SK-N-SH treated with all-trans-retinoic acid at 6 μM for 48 hours (cell line): ENCODE measurements at regions not wholly inside any gene's neighbourhood (a gene's known extent, or its start where the extent isn't known, plus 50 kb on each side); places are given as distances from the start of the nearest gene placed in this dataset.

Source experiments
- ESRRG ChIP-seq: fragments of 250-450 bp; sonication (Bioruptor Pico); IDR thresholded peaks from 2 replicates; pipeline ENCODE4 v1.6.1; 2021; ENCODE audit warnings: mild to moderate bottlenecking
- ISL1 ChIP-seq: fragments of 250-450 bp; sonication (Bioruptor Pico); IDR thresholded peaks from 2 replicates; pipeline ENCODE4 v2.1.2; 2022; ENCODE audit warnings: mild to moderate bottlenecking, moderate library complexity
- RARB ChIP-seq: fragments of 250-450 bp; sonication (Bioruptor Pico); IDR thresholded peaks from 2 replicates; pipeline ENCODE4 v1.8.0; 2021; ENCODE audit warnings: mild to moderate bottlenecking, moderate library complexity
- SNAI2 ChIP-seq: fragments of 250-450 bp; sonication (Bioruptor Pico); IDR thresholded peaks from 2 replicates; pipeline ENCODE4 v1.5.0; 2020; ENCODE audit warnings: mild to moderate bottlenecking, moderate library complexity
- TOX ChIP-seq: fragments of 250-450 bp; sonication (Bioruptor Pico); IDR thresholded peaks from 2 replicates; pipeline ENCODE4 v1.8.0; 2021; ENCODE audit warnings: mild to moderate bottlenecking, moderate library complexity, borderline replicate concordance
- ZFP3 ChIP-seq: fragments of 250-450 bp; sonication (Bioruptor Pico); IDR thresholded peaks from 2 replicates; pipeline ENCODE4 v1.5.0; 2020; ENCODE audit warnings: mild to moderate bottlenecking, moderate library complexity
- ZFP30 ChIP-seq: fragments of 450-650 bp; formaldehyde crosslinking; IDR thresholded peaks from 2 replicates; pipeline ENCODE4 v1.5.0; 2022; ENCODE audit warnings: mild to moderate bottlenecking, moderate library complexity
- ZNF565 ChIP-seq: fragments of 450-650 bp; formaldehyde crosslinking; conservative IDR thresholded peaks from 2 replicates; pipeline ENCODE4 v1.5.0; 2020; ENCODE audit warnings: low read depth, mild to moderate bottlenecking, moderate library complexity
- TF ChIP-seq, protein P1 (sequence below): fragments of 250-450 bp; sonication (Bioruptor Pico); IDR thresholded peaks from 2 replicates; pipeline ENCODE4 v1.5.1; 2021; ENCODE audit warnings: mild to moderate bottlenecking, moderate library complexity
- TF ChIP-seq, protein P2 (sequence below): fragments of 250-450 bp; sonication (Bioruptor Pico); IDR thresholded peaks from 2 replicates; pipeline ENCODE4 v1.5.1; 2020; ENCODE audit warnings: low read depth, mild to moderate bottlenecking, moderate library complexity
- TF ChIP-seq, protein P3 (sequence below): fragments of 250-450 bp; sonication (Bioruptor Pico); IDR thresholded peaks from 2 replicates; pipeline ENCODE4 v1.8.0; 2021; ENCODE audit warnings: low read depth, mild to moderate bottlenecking, moderate library complexity, borderline replicate concordance

DNA sequence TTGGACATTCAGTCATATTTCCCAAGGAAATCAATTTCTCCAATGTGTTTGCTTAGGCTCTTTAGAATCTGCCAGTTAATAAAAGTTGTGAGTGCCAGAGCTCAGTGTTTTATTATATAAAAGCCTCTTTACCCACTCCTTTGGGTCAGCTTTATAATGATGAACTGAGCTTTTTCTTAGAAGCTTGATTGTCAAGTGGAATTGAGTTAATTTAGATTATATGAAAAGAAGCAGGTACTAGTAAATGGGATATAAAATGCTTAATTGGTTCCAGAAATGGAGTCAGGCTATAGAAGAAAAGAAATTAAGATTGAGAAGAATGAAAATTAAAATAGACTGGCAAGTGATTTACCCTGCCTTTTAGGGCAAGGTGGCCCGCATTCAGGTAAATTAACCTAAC is 363.2 kb downstream of the SLITRK6 start:
- TF ChIP-seq SNAI2 (CRISPR knock-in tag), result 0 out of 2 replicates have a peak, but pooled peaks have one; percentile 55
- TF ChIP-seq, protein P1, sequence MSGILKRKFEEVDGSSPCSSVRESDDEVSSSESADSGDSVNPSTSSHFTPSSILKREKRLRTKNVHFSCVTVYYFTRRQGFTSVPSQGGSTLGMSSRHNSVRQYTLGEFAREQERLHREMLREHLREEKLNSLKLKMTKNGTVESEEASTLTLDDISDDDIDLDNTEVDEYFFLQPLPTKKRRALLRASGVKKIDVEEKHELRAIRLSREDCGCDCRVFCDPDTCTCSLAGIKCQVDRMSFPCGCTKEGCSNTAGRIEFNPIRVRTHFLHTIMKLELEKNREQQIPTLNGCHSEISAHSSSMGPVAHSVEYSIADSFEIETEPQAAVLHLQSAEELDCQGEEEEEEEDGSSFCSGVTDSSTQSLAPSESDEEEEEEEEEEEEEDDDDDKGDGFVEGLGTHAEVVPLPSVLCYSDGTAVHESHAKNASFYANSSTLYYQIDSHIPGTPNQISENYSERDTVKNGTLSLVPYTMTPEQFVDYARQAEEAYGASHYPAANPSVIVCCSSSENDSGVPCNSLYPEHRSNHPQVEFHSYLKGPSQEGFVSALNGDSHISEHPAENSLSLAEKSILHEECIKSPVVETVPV (CRISPR knock-in tag), result peak; percentile 97
- TF ChIP-seq ISL1, result peak; percentile 99
- peak; percentile 31; the same call in 1 of the 2 replicates for TF ChIP-seq TOX (CRISPR knock-in tag)
- TF ChIP-seq ZNF565 (CRISPR knock-in tag), result no peak
- TF ChIP-seq, protein P2, sequence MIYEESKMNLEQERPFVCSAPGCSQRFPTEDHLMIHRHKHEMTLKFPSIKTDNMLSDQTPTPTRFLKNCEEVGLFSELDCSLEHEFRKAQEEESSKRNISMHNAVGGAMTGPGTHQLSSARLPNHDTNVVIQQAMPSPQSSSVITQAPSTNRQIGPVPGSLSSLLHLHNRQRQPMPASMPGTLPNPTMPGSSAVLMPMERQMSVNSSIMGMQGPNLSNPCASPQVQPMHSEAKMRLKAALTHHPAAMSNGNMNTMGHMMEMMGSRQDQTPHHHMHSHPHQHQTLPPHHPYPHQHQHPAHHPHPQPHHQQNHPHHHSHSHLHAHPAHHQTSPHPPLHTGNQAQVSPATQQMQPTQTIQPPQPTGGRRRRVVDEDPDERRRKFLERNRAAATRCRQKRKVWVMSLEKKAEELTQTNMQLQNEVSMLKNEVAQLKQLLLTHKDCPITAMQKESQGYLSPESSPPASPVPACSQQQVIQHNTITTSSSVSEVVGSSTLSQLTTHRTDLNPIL (CRISPR knock-in tag), result peak; percentile 87; the same call in 1 of the 2 replicates
- TF ChIP-seq ZFP3 (CRISPR knock-in tag), result no peak
- TF ChIP-seq RARB (CRISPR knock-in tag), result no peak
- TF ChIP-seq, protein P3, sequence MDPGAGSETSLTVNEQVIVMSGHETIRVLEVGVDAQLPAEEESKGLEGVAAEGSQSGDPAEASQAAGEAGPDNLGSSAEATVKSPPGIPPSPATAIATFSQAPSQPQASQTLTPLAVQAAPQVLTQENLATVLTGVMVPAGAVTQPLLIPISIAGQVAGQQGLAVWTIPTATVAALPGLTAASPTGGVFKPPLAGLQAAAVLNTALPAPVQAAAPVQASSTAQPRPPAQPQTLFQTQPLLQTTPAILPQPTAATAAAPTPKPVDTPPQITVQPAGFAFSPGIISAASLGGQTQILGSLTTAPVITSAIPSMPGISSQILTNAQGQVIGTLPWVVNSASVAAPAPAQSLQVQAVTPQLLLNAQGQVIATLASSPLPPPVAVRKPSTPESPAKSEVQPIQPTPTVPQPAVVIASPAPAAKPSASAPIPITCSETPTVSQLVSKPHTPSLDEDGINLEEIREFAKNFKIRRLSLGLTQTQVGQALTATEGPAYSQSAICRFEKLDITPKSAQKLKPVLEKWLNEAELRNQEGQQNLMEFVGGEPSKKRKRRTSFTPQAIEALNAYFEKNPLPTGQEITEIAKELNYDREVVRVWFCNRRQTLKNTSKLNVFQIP (CRISPR knock-in tag), result peak; percentile 79; the same call in 1 of the 2 replicates
- peak; percentile 86 for TF ChIP-seq ESRRG
- no peak for TF ChIP-seq ZFP30 (CRISPR knock-in tag)
